GM12891 (cell line): ENCODE measurements at regions not wholly inside any gene's neighbourhood (a gene's known extent, or its start where the extent isn't known, plus 50 kb on each side); places are given as distances from the start of the nearest gene placed in this dataset.
A peak's percentile ranks its signal among the peaks of the same experiment; 100 is the strongest.
"Not testable (repeated sequence)": the region's sequence is repeated elsewhere in the genome, so short reads cannot be mapped to it uniquely, and the experiment has no call there.

Source experiments
- DNase-seq: peaks from one replicate; pipeline ENCODE4 v3.0.0; 2011; ENCODE audit warnings: low spot score; ENCODE audit not compliant: insufficient read length
- FAIRE-seq: peaks from 2 replicates; lab custom pipeline; 2011; peaks lifted over from hg19 to GRCh38; lab: Jason Lieb, UNC
- PAX5 ChIP-seq: IDR thresholded peaks from 2 replicates; pipeline ENCODE4 v1.6.1; 2011; ENCODE audit warnings: low read length, moderate library complexity, mild to moderate bottlenecking; ENCODE audit not compliant: insufficient read depth, severe bottlenecking
- POLR2A ChIP-seq: IDR thresholded peaks from 2 replicates; pipeline ENCODE4 v1.6.1; 2011; ENCODE audit warnings: low read depth, low read length, control low read depth
- POLR2AphosphoS5 ChIP-seq: IDR thresholded peaks from 2 replicates; pipeline ENCODE4 v1.6.1; 2011; ENCODE audit warnings: low read depth, low read length, control low read depth
- POU2F2 ChIP-seq: IDR thresholded peaks from 2 replicates; pipeline ENCODE4 v1.6.1; 2011; ENCODE audit warnings: low read depth, mild to moderate bottlenecking, control low read depth, low read length, moderate library complexity
- SPI1 ChIP-seq: IDR thresholded peaks from 2 replicates; pipeline ENCODE4 v1.6.1; 2011; ENCODE audit warnings: low read depth, low read length, control low read depth
- TAF1 ChIP-seq: IDR thresholded peaks from 2 replicates; pipeline ENCODE4 v1.6.1; 2011; ENCODE audit warnings: low read depth, low read length, control low read depth

GRCh38 chr6:119764927-119765681 is 415.5 kb upstream of the MAN1A1 start:
- no peak for DNase-seq
- FAIRE-seq, result no peak
- TF ChIP-seq POU2F2 (no peak), POLR2A (no peak), POLR2AphosphoS5 (no peak), TAF1 (no peak), PAX5 (no peak), SPI1 (no peak)

GRCh38 chr6:119760046-119760445 is 410.5 kb upstream of the MAN1A1 start:
- FAIRE-seq (no peak), DNase-seq (no peak)
- no peak for TF ChIP-seq PAX5

- no peak for TF ChIP-seq POU2F2
- TF ChIP-seq SPI1, result no peak
- FAIRE-seq, result no peak
- no peak for DNase-seq
Measured at GRCh38 chr6:119758385-119758784, 408.8 kb upstream of the MAN1A1 start.

- TF ChIP-seq TAF1 (no peak), POLR2A (no peak), POU2F2 (no peak), SPI1 (no peak), POLR2AphosphoS5 (no peak), PAX5 (no peak)
- DNase-seq (no peak), FAIRE-seq (no peak)
Measured at GRCh38 chr6:119757467-119757866, 407.9 kb upstream of the MAN1A1 start.

GRCh38 chr6:119749335-119749734 is 399.8 kb upstream of the MAN1A1 start:
- TF ChIP-seq SPI1, result no peak
- TF ChIP-seq POLR2A, result no peak
- no peak for TF ChIP-seq POLR2AphosphoS5
- no peak for TF ChIP-seq PAX5
- TF ChIP-seq POU2F2, result no peak
- TF ChIP-seq TAF1, result no peak
- DNase-seq (no peak), FAIRE-seq (no peak)

GRCh38 chr6:119748535-119748934 is 399.0 kb upstream of the MAN1A1 start:
- FAIRE-seq, DNase-seq: not testable (repeated sequence)

- FAIRE-seq (peak; percentile 72), DNase-seq (peak; percentile 4)
- TF ChIP-seq POLR2AphosphoS5 (no peak), SPI1 (no peak), PAX5 (no peak), POU2F2 (no peak), POLR2A (no peak), TAF1 (no peak)
Measured at GRCh38 chr6:119742188-119742803, 392.7 kb upstream of the MAN1A1 start.

GRCh38 chr6:119739769-119740168 is 390.2 kb upstream of the MAN1A1 start:
- DNase-seq (no peak), FAIRE-seq (no peak)
- no peak for TF ChIP-seq TAF1
- no peak for TF ChIP-seq POLR2AphosphoS5
- TF ChIP-seq PAX5, result no peak
- TF ChIP-seq POU2F2, result no peak
- TF ChIP-seq SPI1, result no peak
- TF ChIP-seq POLR2A, result no peak

- FAIRE-seq (no peak), DNase-seq (no peak)
- TF ChIP-seq POLR2A (no peak), PAX5 (no peak), SPI1 (no peak), POLR2AphosphoS5 (no peak), TAF1 (no peak), POU2F2 (no peak)
Measured at GRCh38 chr6:119738425-119738824, 388.9 kb upstream of the MAN1A1 start.
